Astrocyte (in vitro differentiated cells and primary cell): ENCODE measurements at regions not wholly inside any gene's neighbourhood (a gene's known extent, or its start where the extent isn't known, plus 50 kb on each side); places are given as distances from the start of the nearest gene placed in this dataset.

Source experiments
- DNase-seq: peaks from one replicate; pipeline ENCODE4 v3.0.0-alpha.2; 2010; ENCODE audit warnings: low read depth
- FAIRE-seq: peaks from 2 replicates; lab custom pipeline; 2011; peaks lifted over from hg19 to GRCh38; lab: Jason Lieb, UNC
- H2AFZ ChIP-seq: 2 replicates; pipeline ENCODE4 v1.6.0; 2012; ENCODE audit warnings: low read depth, low read length, inconsistent platforms
- H3K27ac ChIP-seq: 2 replicates; pipeline ENCODE4 v1.5.1; 2011; ENCODE audit warnings: low read depth, low read length, inconsistent platforms
- H3K27me3 ChIP-seq: 2 replicates; pipeline ENCODE4 v1.6.0; 2011; ENCODE audit warnings: low read length, inconsistent platforms; ENCODE audit not compliant: insufficient read depth
- H3K36me3 ChIP-seq: 2 replicates; pipeline ENCODE4 v1.5.1; 2011; ENCODE audit warnings: low read length, inconsistent platforms; ENCODE audit not compliant: insufficient read depth
- H3K4me1 ChIP-seq: 2 replicates; pipeline ENCODE4 v1.5.1; 2011; ENCODE audit warnings: low read length, inconsistent platforms; ENCODE audit not compliant: insufficient read depth
- H3K4me2 ChIP-seq: 2 replicates; pipeline ENCODE4 v1.6.0; 2012; ENCODE audit warnings: low read length, inconsistent platforms
- H3K4me3 ChIP-seq: 2 replicates; pipeline ENCODE4 v1.5.1; 2011; ENCODE audit warnings: low read depth, mild to moderate bottlenecking, low read length, inconsistent platforms; ENCODE audit not compliant: insufficient read depth
- H3K79me2 ChIP-seq: 2 replicates; pipeline ENCODE4 v1.6.0; 2012; ENCODE audit warnings: mild to moderate bottlenecking, low read length, inconsistent platforms; ENCODE audit not compliant: insufficient read depth
- H3K9ac ChIP-seq: 2 replicates; pipeline ENCODE4 v1.6.0; 2012; ENCODE audit warnings: mild to moderate bottlenecking, low read length, inconsistent platforms
- H3K9me3 ChIP-seq: 2 replicates; pipeline ENCODE4 v1.5.1; 2012; ENCODE audit warnings: low read depth, mild to moderate bottlenecking, low read length, inconsistent platforms; ENCODE audit not compliant: insufficient read depth
- H4K20me1 ChIP-seq: 2 replicates; pipeline ENCODE4 v1.6.0; 2012; ENCODE audit warnings: low read length, inconsistent platforms; ENCODE audit not compliant: insufficient read depth
- H3K27ac Mint-ChIP-seq: one replicate; pipeline ENCODE4 v1.8.0; 2021; ENCODE audit warnings: mild to moderate bottlenecking, mixed read lengths; ENCODE audit not compliant: unreplicated experiment
- H3K27me3 Mint-ChIP-seq: one replicate; pipeline ENCODE4 v1.8.0; 2021; ENCODE audit warnings: low read depth, mixed read lengths; ENCODE audit not compliant: unreplicated experiment
- H3K36me3 Mint-ChIP-seq: one replicate; pipeline ENCODE4 v1.8.0; 2021; ENCODE audit warnings: low read depth, mixed read lengths; ENCODE audit not compliant: unreplicated experiment
- H3K4me1 Mint-ChIP-seq: one replicate; pipeline ENCODE4 v1.8.0; 2021; ENCODE audit warnings: low read depth, mixed read lengths; ENCODE audit not compliant: unreplicated experiment
- H3K4me3 Mint-ChIP-seq: one replicate; pipeline ENCODE4 v1.8.0; 2021; ENCODE audit warnings: mild to moderate bottlenecking, moderate library complexity, mixed read lengths; ENCODE audit not compliant: unreplicated experiment
- H3K9me3 Mint-ChIP-seq: one replicate; pipeline ENCODE4 v1.8.0; 2021; ENCODE audit warnings: mild to moderate bottlenecking, mixed read lengths; ENCODE audit not compliant: unreplicated experiment
- CTCF ChIP-seq: IDR thresholded peaks from 2 replicates; pipeline ENCODE4 v1.5.1; 2011; ENCODE audit warnings: low read depth, mild to moderate bottlenecking, inconsistent platforms, low read length, moderate library complexity; ENCODE audit not compliant: insufficient read depth
- EZH2 ChIP-seq: IDR thresholded peaks from 2 replicates; pipeline ENCODE4 v1.6.1; 2012; ENCODE audit warnings: mild to moderate bottlenecking, low read length, inconsistent platforms; ENCODE audit not compliant: insufficient read depth

- H2AFZ ChIP-seq: no peak overlapping the region
- no peaks in the 10 kb centered on the region for H3K4me1 Mint-ChIP-seq
- H3K4me1 ChIP-seq: no peaks in the 10 kb centered on the region
Measured at GRCh38 chr18:21181766-21182165, 60.3 kb upstream of the GREB1L start.

GRCh38 chr18:21183670-21184069 lies 58.4 kb upstream of the GREB1L start:
- no peaks in the 10 kb centered on the region for H4K20me1 ChIP-seq
- H3K27me3 ChIP-seq: no peaks in the 10 kb centered on the region
- no peak for TF ChIP-seq EZH2
- TF ChIP-seq CTCF: no peak
- FAIRE-seq: no peak
- no peaks in the 10 kb centered on the region for H3K9me3 ChIP-seq
- H3K27me3 Mint-ChIP-seq: peaks cover 5% of the 10 kb centered on the region
- no peak for DNase-seq
- H3K27ac ChIP-seq: no peak overlapping the region
- no peak overlapping the region for H3K27ac Mint-ChIP-seq
- no peaks in the 10 kb centered on the region for H3K79me2 ChIP-seq
- H3K9me3 Mint-ChIP-seq: no peaks in the 10 kb centered on the region
- no peaks in the 10 kb centered on the region for H3K4me1 Mint-ChIP-seq
- H3K4me1 ChIP-seq: no peaks in the 10 kb centered on the region
- H3K4me3 ChIP-seq: no peak overlapping the region
- H3K4me2 ChIP-seq: no peak overlapping the region
- no peak overlapping the region for H3K9ac ChIP-seq
- H3K36me3 Mint-ChIP-seq: no peaks in the 10 kb centered on the region
- no peak overlapping the region for H2AFZ ChIP-seq
- H3K36me3 ChIP-seq: no peaks in the 10 kb centered on the region
- H3K4me3 Mint-ChIP-seq: no peak overlapping the region

More at GRCh38 chr18:21181766-21182165, 60.3 kb upstream of the GREB1L start:
- Mint-ChIP-seq H3K27me3 (peaks cover 5% of the 10 kb centered on the region), H3K27ac (no peak overlapping the region), H3K36me3 (no peaks in the 10 kb centered on the region), H3K9me3 (no peaks in the 10 kb centered on the region), H3K4me3 (no peak overlapping the region)
- no peaks in the 10 kb centered on the region for H4K20me1 ChIP-seq
- H3K27ac ChIP-seq: no peak overlapping the region
- no peak for DNase-seq
- no peaks in the 10 kb centered on the region for H3K79me2 ChIP-seq
- no peak for TF ChIP-seq CTCF
- no peak for TF ChIP-seq EZH2
- no peak overlapping the region for H3K9ac ChIP-seq
- no peak overlapping the region for H3K4me3 ChIP-seq
- H3K27me3 ChIP-seq: no peaks in the 10 kb centered on the region
- H3K4me2 ChIP-seq: no peak overlapping the region
- no peak for FAIRE-seq
- H3K9me3 ChIP-seq: no peaks in the 10 kb centered on the region
- no peaks in the 10 kb centered on the region for H3K36me3 ChIP-seq

- Mint-ChIP-seq H3K36me3 (no peaks in the 10 kb centered on the region), H3K9me3 (no peaks in the 10 kb centered on the region), H3K4me3 (no peak overlapping the region), H3K27me3 (peaks cover 3% of the 10 kb centered on the region), H3K27ac (no peak overlapping the region), H3K4me1 (no peaks in the 10 kb centered on the region)
- no peaks in the 10 kb centered on the region for H3K4me1 ChIP-seq
- TF ChIP-seq CTCF (no peak), EZH2 (no peak)
- H3K9ac ChIP-seq: no peak overlapping the region
- H2AFZ ChIP-seq: no peak overlapping the region
- no peaks in the 10 kb centered on the region for H3K9me3 ChIP-seq
- H3K27ac ChIP-seq: no peak overlapping the region
- no peak overlapping the region for H3K4me2 ChIP-seq
- no peaks in the 10 kb centered on the region for H3K27me3 ChIP-seq
- FAIRE-seq (no peak), DNase-seq (no peak)
- H3K4me3 ChIP-seq: no peak overlapping the region
- no peaks in the 10 kb centered on the region for H3K36me3 ChIP-seq
- H4K20me1 ChIP-seq: no peaks in the 10 kb centered on the region
- H3K79me2 ChIP-seq: no peaks in the 10 kb centered on the region
Measured at GRCh38 chr18:21184396-21184996, 57.5 kb upstream of the GREB1L start.
